SK-N-SH (cell line): ENCODE measurements at regions not wholly inside any gene's neighbourhood (a gene's known extent, or its start where the extent isn't known, plus 50 kb on each side); places are given as distances from the start of the nearest gene placed in this dataset.

Source experiments
- CTCF ChIA-PET: fragments of 300-600, 350-600 bp; formaldehyde crosslinking; extraction: SDS; loops from one replicate; lab custom pipeline; 2021; lab: Yijun Ruan, JAX
- POLR2A ChIA-PET: fragments of 350-600 bp; sonication (Branson Sonifier 250); formaldehyde crosslinking; extraction: SDS; loops from one replicate; lab custom pipeline; 2020; ENCODE audit warnings: antibody characterized with exemption, inconsistent platforms; lab: Yijun Ruan, JAX
- DNase-seq: peaks from one replicate; pipeline ENCODE4 v3.0.0; 2012
- H2AFZ ChIP-seq: fragments of 200-600 bp; sonication (generic); 2 replicates; pipeline ENCODE4 v1.8.1; 2016; ENCODE audit warnings: antibody characterized with exemption, mild to moderate bottlenecking, low read depth
- H3F3A ChIP-seq: fragments of 200-600 bp; sonication (generic); replicated peaks from 2 replicates; pipeline ENCODE3; 2016; ENCODE audit warnings: antibody characterized with exemption, mild to moderate bottlenecking; ENCODE audit not compliant: insufficient read depth
- H3K27ac ChIP-seq, 2 experiments: fragments of 200-500 bp in 1 of 2; fragments of 200-600 bp in 1 of 2; sonication (Bioruptor generic) in 1 of 2; sonication (generic), shearing (Covaris generic) in 1 of 2; 2 replicates each; pipeline versions ENCODE4 v1.5.1 to v1.6.1; 2014 to 2016; ENCODE audit warnings: low read depth in 2 of 2, inconsistent platforms in 1 of 2, low read length in 1 of 2, mild to moderate bottlenecking in 1 of 2, mixed read lengths in 1 of 2
- H3K27me3 ChIP-seq: fragments of 200-600 bp; sonication (generic), shearing (Covaris generic); 2 replicates; pipeline ENCODE4 v1.6.1; 2016; ENCODE audit warnings: mixed run types; ENCODE audit not compliant: insufficient read depth
- H3K36me3 ChIP-seq, 2 experiments: fragments of 200-500 bp in 1 of 2; fragments of 200-600 bp in 1 of 2; sonication (Bioruptor generic) in 1 of 2; sonication (generic) in 1 of 2; replicated peaks in 1 of 2; 2 replicates each; pipeline versions ENCODE3 to v1.5.1; 2014 to 2016; ENCODE audit warnings: low read length in 1 of 2, mild to moderate bottlenecking in 1 of 2; ENCODE audit not compliant: insufficient read depth in 2 of 2, control insufficient read depth in 1 of 2
- H3K4me1 ChIP-seq, 2 experiments: fragments of 200-500 bp in 1 of 2; fragments of 200-600 bp in 1 of 2; sonication (Bioruptor generic) in 1 of 2; sonication (generic), shearing (Covaris generic) in 1 of 2; 2 replicates each; pipeline versions ENCODE4 v1.5.1 to v1.6.1; 2014 to 2016; ENCODE audit warnings: low read depth in 1 of 2, low read length in 1 of 2, mixed run types in 1 of 2; ENCODE audit not compliant: insufficient read depth in 2 of 2, control insufficient read depth in 1 of 2
- H3K4me2 ChIP-seq: fragments of 200-600 bp; sonication (generic), shearing (Covaris generic); 2 replicates; pipeline ENCODE4 v1.6.1; 2017; ENCODE audit warnings: mixed run types
- H3K4me3 ChIP-seq, 2 experiments: fragments of 200-500 bp in 1 of 2; fragments of 200-600 bp in 1 of 2; sonication (Bioruptor generic) in 1 of 2; sonication (generic), shearing (Covaris generic) in 1 of 2; 2 replicates each; pipeline versions ENCODE4 v1.5.1 to v1.8.1; 2014 to 2016; ENCODE audit warnings: low read depth in 2 of 2, inconsistent platforms in 1 of 2, low read length in 1 of 2, mild to moderate bottlenecking in 1 of 2, mixed read lengths in 1 of 2, moderate library complexity in 1 of 2
- H3K79me2 ChIP-seq: fragments of 200-600 bp; sonication (generic); 2 replicates; pipeline ENCODE4 v1.8.1; 2017; ENCODE audit warnings: mild to moderate bottlenecking; ENCODE audit not compliant: insufficient read depth
- H3K9ac ChIP-seq: fragments of 200-600 bp; sonication (generic); 2 replicates; pipeline ENCODE4 v1.6.1; 2017; ENCODE audit warnings: mixed run types
- H3K9me2 ChIP-seq: fragments of 200-600 bp; sonication (generic); 2 replicates; pipeline ENCODE4 v1.6.1; 2017; ENCODE audit warnings: mixed run types
- H3K9me3 ChIP-seq: fragments of 200-600 bp; sonication (generic); 2 replicates; pipeline ENCODE4 v1.6.1; 2017; ENCODE audit warnings: mixed run types, mild to moderate bottlenecking, moderate library complexity
- H4K20me1 ChIP-seq: fragments of 200-600 bp; sonication (generic); 2 replicates; pipeline ENCODE4 v1.6.1; 2017; ENCODE audit warnings: mild to moderate bottlenecking, mixed run types; ENCODE audit not compliant: insufficient read depth
- CHD2 ChIP-seq: fragments of 150-350 bp; IDR thresholded peaks from 2 replicates; pipeline ENCODE4 v1.6.1; 2018; ENCODE audit warnings: low read length; ENCODE audit not compliant: partially characterized antibody
- EZH2phosphoT487 ChIP-seq: fragments of 200-600 bp; sonication (generic); IDR thresholded peaks from 2 replicates; pipeline ENCODE4 v1.6.1; 2017; ENCODE audit warnings: low read depth, mixed run types, mild to moderate bottlenecking, antibody characterized with exemption, moderate library complexity, borderline replicate concordance
- GATA2 ChIP-seq: sonication (generic); formaldehyde crosslinking; IDR thresholded peaks from 2 replicates; pipeline ENCODE4 v1.5.0; 2020; ENCODE audit warnings: mild to moderate bottlenecking, missing genetic modification reagents
- JUND ChIP-seq: IDR thresholded peaks from 2 replicates; pipeline ENCODE4 v1.4.0; 2012
- MEF2A ChIP-seq: IDR thresholded peaks from 2 replicates; pipeline ENCODE4 v1.4.0; 2012; ENCODE audit warnings: low read depth, borderline replicate concordance
- MXI1 ChIP-seq: IDR thresholded peaks from 2 replicates; pipeline ENCODE4 v1.6.1; 2012; ENCODE audit warnings: mild to moderate bottlenecking, low read depth, low read length, improper control_type of control experiment
- NFIC ChIP-seq: IDR thresholded peaks from 2 replicates; pipeline ENCODE4 v1.4.0; 2012; ENCODE audit warnings: borderline replicate concordance
- POLR2AphosphoS5 ChIP-seq: IDR thresholded peaks from 2 replicates; pipeline ENCODE4 v1.6.1; 2012; ENCODE audit warnings: low read depth, low read length
- RCOR1 ChIP-seq: fragments of 150-350 bp; IDR thresholded peaks from 2 replicates; pipeline ENCODE4 v1.6.1; 2017; ENCODE audit warnings: antibody characterized with exemption, low read length
- RFX5 ChIP-seq: IDR thresholded peaks from 2 replicates; pipeline ENCODE4 v1.6.1; 2012; ENCODE audit warnings: mild to moderate bottlenecking, improper control_type of control experiment, low read length
- TCF12 ChIP-seq: IDR thresholded peaks from 2 replicates; pipeline ENCODE4 v1.4.0; 2012
- USF1 ChIP-seq: IDR thresholded peaks from 2 replicates; pipeline ENCODE4 v1.4.0; 2012; ENCODE audit warnings: low read depth, borderline replicate concordance
- YY1 ChIP-seq: IDR thresholded peaks from 2 replicates; pipeline ENCODE4 v1.4.0; 2012; ENCODE audit warnings: low read depth, mild to moderate bottlenecking
- WGBS: methylation state at CpG from one replicate; pipeline ENCODE4 v1.1.6; 2017; ENCODE audit warnings: low lambda C conversion rate; 5-methylcytosine and 5-hydroxymethylcytosine counted together
- TF ChIP-seq, protein P1 (sequence below): fragments of 150-350 bp; IDR thresholded peaks from 2 replicates; pipeline ENCODE4 v1.6.1; 2017; ENCODE audit warnings: antibody characterized with exemption, low read length, low read depth, borderline replicate concordance
- TF ChIP-seq, protein P2 (sequence below): IDR thresholded peaks from 2 replicates; pipeline ENCODE4 v1.4.0; 2012; ENCODE audit warnings: low read depth, borderline replicate concordance
- TF ChIP-seq, protein P3 (sequence below): fragments of 150-350 bp; IDR thresholded peaks from 2 replicates; pipeline ENCODE4 v1.6.1; 2016; ENCODE audit warnings: mild to moderate bottlenecking, low read depth, low read length

GRCh38 chr18:79625195-79625923, 54.2 kb upstream of the CTDP1 start:
- Histone ChIP-seq H3K4me3 (no peak overlapping the region), H3K9me2 (no peaks in the 10 kb centered on the region), H2AFZ (no peak overlapping the region), H3K9me3 (no peaks in the 10 kb centered on the region), H3K9ac (no peak overlapping the region), H4K20me1 (no peaks in the 10 kb centered on the region), H3K4me1 (no peaks in the 10 kb centered on the region), H3K79me2 (no peaks in the 10 kb centered on the region), H3K27me3 (peaks cover 99% of the 10 kb centered on the region), H3K36me3 (no peaks in the 10 kb centered on the region), H3K27ac (no peak overlapping the region), H3K4me2 (no peak overlapping the region), H3F3A (no peaks in the 10 kb centered on the region)
- POLR2A ChIA-PET = no interaction called here
- TF ChIP-seq CHD2 = no peak
- TF ChIP-seq GATA2 = no peak
- CTCF ChIA-PET = interaction anchor here (0.8 to 1.5 kb wide), 3 partner anchors 9 to 532 kb away, joined by 3 to 4 read pairs (median 3); no protein-coding TSS in a partner anchor
- no peak for DNase-seq
- WGBS = 18% methylated on average over 17 of the region's 17 CpGs

- no peaks in the 10 kb centered on the region for H3K9me3 ChIP-seq
- no peak overlapping the region for H3K9ac ChIP-seq
- ChIA-PET POLR2A (no interaction called here), CTCF (interaction anchor here (0.8 to 1.5 kb wide), 3 partner anchors 10 to 531 kb away, joined by 3 to 4 read pairs (median 3); no protein-coding TSS in a partner anchor)
- no peak overlapping the region for H3K4me3 ChIP-seq
- no peaks in the 10 kb centered on the region for H3K79me2 ChIP-seq
- no peak overlapping the region for H3K27ac ChIP-seq
- H3K9me2 ChIP-seq = no peaks in the 10 kb centered on the region
- H3F3A ChIP-seq = no peaks in the 10 kb centered on the region
- H3K4me2 ChIP-seq = no peak overlapping the region
- H2AFZ ChIP-seq = no peak overlapping the region
- H4K20me1 ChIP-seq = no peaks in the 10 kb centered on the region
- no peaks in the 10 kb centered on the region for H3K4me1 ChIP-seq
- no peak for DNase-seq
- peaks cover 100% of the 10 kb centered on the region for H3K27me3 ChIP-seq
- TF ChIP-seq EZH2phosphoT487 (no peak), YY1 (no peak), JUND (no peak), RCOR1 (no peak), NFIC (no peak), TCF12 (no peak), USF1 (no peak), RFX5 (no peak), MEF2A (no peak), MXI1 (no peak), POLR2AphosphoS5 (no peak)
- TF ChIP-seq, protein P1, sequence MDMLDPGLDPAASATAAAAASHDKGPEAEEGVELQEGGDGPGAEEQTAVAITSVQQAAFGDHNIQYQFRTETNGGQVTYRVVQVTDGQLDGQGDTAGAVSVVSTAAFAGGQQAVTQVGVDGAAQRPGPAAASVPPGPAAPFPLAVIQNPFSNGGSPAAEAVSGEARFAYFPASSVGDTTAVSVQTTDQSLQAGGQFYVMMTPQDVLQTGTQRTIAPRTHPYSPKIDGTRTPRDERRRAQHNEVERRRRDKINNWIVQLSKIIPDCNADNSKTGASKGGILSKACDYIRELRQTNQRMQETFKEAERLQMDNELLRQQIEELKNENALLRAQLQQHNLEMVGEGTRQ = no peak
- TF ChIP-seq, protein P2, sequence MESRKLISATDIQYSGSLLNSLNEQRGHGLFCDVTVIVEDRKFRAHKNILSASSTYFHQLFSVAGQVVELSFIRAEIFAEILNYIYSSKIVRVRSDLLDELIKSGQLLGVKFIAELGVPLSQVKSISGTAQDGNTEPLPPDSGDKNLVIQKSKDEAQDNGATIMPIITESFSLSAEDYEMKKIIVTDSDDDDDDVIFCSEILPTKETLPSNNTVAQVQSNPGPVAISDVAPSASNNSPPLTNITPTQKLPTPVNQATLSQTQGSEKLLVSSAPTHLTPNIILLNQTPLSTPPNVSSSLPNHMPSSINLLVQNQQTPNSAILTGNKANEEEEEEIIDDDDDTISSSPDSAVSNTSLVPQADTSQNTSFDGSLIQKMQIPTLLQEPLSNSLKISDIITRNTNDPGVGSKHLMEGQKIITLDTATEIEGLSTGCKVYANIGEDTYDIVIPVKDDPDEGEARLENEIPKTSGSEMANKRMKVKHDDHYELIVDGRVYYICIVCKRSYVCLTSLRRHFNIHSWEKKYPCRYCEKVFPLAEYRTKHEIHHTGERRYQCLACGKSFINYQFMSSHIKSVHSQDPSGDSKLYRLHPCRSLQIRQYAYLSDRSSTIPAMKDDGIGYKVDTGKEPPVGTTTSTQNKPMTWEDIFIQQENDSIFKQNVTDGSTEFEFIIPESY = no peak
- TF ChIP-seq, protein P3, sequence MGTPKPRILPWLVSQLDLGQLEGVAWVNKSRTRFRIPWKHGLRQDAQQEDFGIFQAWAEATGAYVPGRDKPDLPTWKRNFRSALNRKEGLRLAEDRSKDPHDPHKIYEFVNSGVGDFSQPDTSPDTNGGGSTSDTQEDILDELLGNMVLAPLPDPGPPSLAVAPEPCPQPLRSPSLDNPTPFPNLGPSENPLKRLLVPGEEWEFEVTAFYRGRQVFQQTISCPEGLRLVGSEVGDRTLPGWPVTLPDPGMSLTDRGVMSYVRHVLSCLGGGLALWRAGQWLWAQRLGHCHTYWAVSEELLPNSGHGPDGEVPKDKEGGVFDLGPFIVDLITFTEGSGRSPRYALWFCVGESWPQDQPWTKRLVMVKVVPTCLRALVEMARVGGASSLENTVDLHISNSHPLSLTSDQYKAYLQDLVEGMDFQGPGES = no peak
- no peaks in the 10 kb centered on the region for H3K36me3 ChIP-seq
- 7% methylated on average over 17 of the region's 26 CpGs for WGBS
Observed at GRCh38 chr18:79625924-79626561, 53.6 kb upstream of the CTDP1 start.
